ENCODE measurements at regions not wholly inside any gene's neighbourhood (a gene's known extent, or its start where the extent isn't known, plus 50 kb on each side); places are given as distances from the start of the nearest gene placed in this dataset.

- H3K36me3 ChIP-seq = no peaks in the 10 kb centered on the region
- no peak for TF ChIP-seq CTCF (IDR thresholded peaks at IDR 0.05)
- no peak for TF ChIP-seq POLR2A (IDR thresholded peaks at IDR 0.05)
- no peak overlapping the region for H3K4me3 ChIP-seq
- no peak overlapping the region for H3K27ac ChIP-seq
- no peak for DNase-seq
- H3K4me1 ChIP-seq = no peaks in the 10 kb centered on the region
- intact Hi-C loops (cut with DNase I; ENCODE audit: low total_unique reads) = no loop called here
- no peaks in the 10 kb centered on the region for H3K27me3 ChIP-seq
- no peaks in the 10 kb centered on the region for H3K9me3 ChIP-seq
These were observed 549.2 kb upstream of the GRAMD2B start for GRCh38 chr5:125874057-125874456.

GRCh38 chr5:125874717-125875116 is 548.5 kb upstream of the GRAMD2B start:
- DNase-seq = no peak
- TF ChIP-seq POLR2A (IDR thresholded peaks at IDR 0.05) = no peak
- Histone ChIP-seq H3K27ac (no peak overlapping the region), H3K36me3 (no peaks in the 10 kb centered on the region), H3K4me3 (no peak overlapping the region), H3K27me3 (no peaks in the 10 kb centered on the region), H3K9me3 (no peaks in the 10 kb centered on the region), H3K4me1 (no peaks in the 10 kb centered on the region)
- intact Hi-C loops (cut with DNase I; ENCODE audit: low total_unique reads) = no loop called here

- TF ChIP-seq CTCF (IDR thresholded peaks at IDR 0.05) = no peak
- TF ChIP-seq POLR2A (IDR thresholded peaks at IDR 0.05) = no peak
- no peaks in the 10 kb centered on the region for H3K36me3 ChIP-seq
- no peak for DNase-seq
- H3K9me3 ChIP-seq = no peaks in the 10 kb centered on the region
- intact Hi-C loops (cut with DNase I; ENCODE audit: low total_unique reads) = no loop called here
- no peaks in the 10 kb centered on the region for H3K4me1 ChIP-seq
- no peak overlapping the region for H3K4me3 ChIP-seq
- H3K27me3 ChIP-seq = no peaks in the 10 kb centered on the region
- no peak overlapping the region for H3K27ac ChIP-seq
These were observed 546.0 kb upstream of the GRAMD2B start for GRCh38 chr5:125877248-125877647.

DNA sequence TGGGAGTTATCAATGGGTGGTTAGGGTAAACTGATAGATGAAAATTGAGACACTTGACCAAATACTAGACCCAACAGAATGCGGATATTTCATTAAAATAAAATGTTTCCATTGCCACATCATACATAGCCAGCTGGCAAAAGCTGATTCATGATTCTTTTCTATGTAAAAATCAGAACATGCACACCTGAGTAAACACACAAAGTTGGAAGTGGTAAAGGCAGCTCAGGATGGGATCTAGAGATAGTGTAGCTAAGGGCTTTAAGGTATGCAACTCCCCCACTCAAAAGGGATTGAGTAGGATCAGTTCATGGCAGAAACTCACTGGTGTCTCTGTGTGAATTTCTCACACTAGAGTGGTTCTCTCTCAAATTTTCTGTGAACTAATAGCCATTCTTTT is 541.1 kb upstream of the GRAMD2B start:
- no peak overlapping the region for H3K27ac ChIP-seq
- TF ChIP-seq POLR2A (IDR thresholded peaks at IDR 0.05) (no peak), CTCF (IDR thresholded peaks at IDR 0.05) (no peak)
- intact Hi-C loops (cut with DNase I; ENCODE audit: low total_unique reads) = no loop called here

DNA sequence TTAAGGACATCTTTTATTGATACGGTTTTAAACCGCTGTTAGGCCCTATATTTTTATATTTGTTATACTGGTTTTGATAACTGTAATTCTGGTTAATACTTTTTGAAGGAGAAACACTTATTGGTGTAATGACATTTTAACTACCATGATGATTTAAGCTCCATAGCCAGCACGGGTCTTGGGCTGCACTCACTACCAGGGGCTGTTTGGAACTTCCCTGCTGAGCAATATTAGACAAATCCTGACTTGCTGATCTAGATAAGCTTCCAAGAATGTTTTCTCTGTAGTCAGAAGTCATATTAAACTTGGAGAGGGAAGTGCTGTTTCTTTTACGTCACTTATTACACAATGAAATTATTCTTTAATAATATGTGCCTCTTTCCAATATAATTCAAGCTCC is 540.0 kb upstream of the GRAMD2B start:
- no peaks in the 10 kb centered on the region for H3K9me3 ChIP-seq
- no peak for DNase-seq
- H3K4me1 ChIP-seq = no peaks in the 10 kb centered on the region
- H3K4me3 ChIP-seq = no peak overlapping the region
- H3K27ac ChIP-seq = no peak overlapping the region
- no peaks in the 10 kb centered on the region for H3K27me3 ChIP-seq
- TF ChIP-seq CTCF (IDR thresholded peaks at IDR 0.05) (no peak), POLR2A (IDR thresholded peaks at IDR 0.05) (no peak)
- H3K36me3 ChIP-seq = no peaks in the 10 kb centered on the region
- intact Hi-C loops (cut with DNase I; ENCODE audit: low total_unique reads) = no loop called here

More for the DNA sequence above, 541.1 kb upstream of the GRAMD2B start:
- H3K9me3 ChIP-seq = no peaks in the 10 kb centered on the region
- no peaks in the 10 kb centered on the region for H3K36me3 ChIP-seq
- no peaks in the 10 kb centered on the region for H3K27me3 ChIP-seq
- H3K4me3 ChIP-seq = no peak overlapping the region
- DNase-seq = no peak
- H3K4me1 ChIP-seq = no peaks in the 10 kb centered on the region

- no peaks in the 10 kb centered on the region for H3K27me3 ChIP-seq
- no peaks in the 10 kb centered on the region for H3K9me3 ChIP-seq
- intact Hi-C loops (cut with DNase I; ENCODE audit: low total_unique reads) = no loop called here
- no peak overlapping the region for H3K4me3 ChIP-seq
- H3K27ac ChIP-seq = no peak overlapping the region
- no peaks in the 10 kb centered on the region for H3K36me3 ChIP-seq
- no peak for DNase-seq
- TF ChIP-seq POLR2A (IDR thresholded peaks at IDR 0.05) (no peak), CTCF (IDR thresholded peaks at IDR 0.05) (no peak)
- H3K4me1 ChIP-seq = no peaks in the 10 kb centered on the region
These were observed 534.9 kb upstream of the GRAMD2B start for GRCh38 chr5:125888358-125888757.
